ENCODE measurements at regions not wholly inside any gene's neighbourhood (a gene's known extent, or its start where the extent isn't known, plus 50 kb on each side); places are given as distances from the start of the nearest gene placed in this dataset.

DNA sequence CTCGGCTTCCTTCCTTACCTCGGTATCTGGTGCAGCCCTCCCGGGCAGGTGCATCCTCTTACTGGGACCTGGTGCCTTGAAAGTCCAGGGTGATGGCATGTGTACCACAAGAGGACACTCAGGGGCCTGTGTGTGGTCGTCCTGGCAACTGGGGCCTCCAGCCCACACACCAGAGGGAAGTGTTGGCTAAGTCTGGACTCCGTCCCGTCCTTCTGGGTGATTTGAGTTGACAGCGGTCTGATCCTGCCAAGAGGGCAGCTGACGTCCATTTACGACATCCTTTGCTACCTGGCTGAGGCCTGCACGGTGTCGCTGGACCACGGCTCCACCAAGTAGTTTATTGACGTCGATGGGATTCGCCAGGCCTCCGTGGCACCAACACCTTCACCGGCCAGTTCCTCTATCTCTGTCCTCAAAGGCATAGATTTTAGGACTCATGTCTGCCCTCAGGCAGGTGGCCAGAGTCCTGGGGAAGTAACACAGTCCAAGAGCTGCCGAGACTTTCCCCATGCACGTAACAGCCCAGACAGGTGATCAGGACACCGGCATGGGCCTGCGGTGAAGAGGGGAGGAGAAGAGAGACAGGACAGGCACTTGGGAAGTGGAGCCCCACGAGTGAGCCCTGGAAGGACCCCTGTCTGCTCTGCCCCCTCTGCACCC, 186.0 kb upstream of the HDAC4 start:
- H3K4me1 Mint-ChIP-seq = peaks cover 19% of the 10 kb centered on the region
- peaks cover 2% of the 10 kb centered on the region; the same call in 2 of the 3 replicates for H3K36me3 Mint-ChIP-seq (ENCODE audit: low read depth)
- H3K4me3 Mint-ChIP-seq = no peak overlapping the region
- H3K4me3 ChIP-seq = no peak overlapping the region
- peaks cover 11% of the 10 kb centered on the region; the same call in 1 of the 2 replicates for H3K4me1 ChIP-seq (ENCODE audit: insufficient read depth)
- H3K27me3 Mint-ChIP-seq (ENCODE audit: insufficient read depth, low read depth, poor library complexity) = peaks cover 2% of the 10 kb centered on the region
- H3K27ac ChIP-seq (ENCODE audit: low read depth) = no peak overlapping the region
- H3K36me3 ChIP-seq (ENCODE audit: insufficient read depth) = no peaks in the 10 kb centered on the region
- H3K27ac Mint-ChIP-seq = no peak overlapping the region
- DNase-seq (ENCODE audit: low spot score) (no peak), ATAC-seq (no peak)
- no peak overlapping the region for H3K4me2 ChIP-seq
- H3K27me3 ChIP-seq (ENCODE audit: insufficient read depth) = no peaks in the 10 kb centered on the region
- TF ChIP-seq, protein P1, sequence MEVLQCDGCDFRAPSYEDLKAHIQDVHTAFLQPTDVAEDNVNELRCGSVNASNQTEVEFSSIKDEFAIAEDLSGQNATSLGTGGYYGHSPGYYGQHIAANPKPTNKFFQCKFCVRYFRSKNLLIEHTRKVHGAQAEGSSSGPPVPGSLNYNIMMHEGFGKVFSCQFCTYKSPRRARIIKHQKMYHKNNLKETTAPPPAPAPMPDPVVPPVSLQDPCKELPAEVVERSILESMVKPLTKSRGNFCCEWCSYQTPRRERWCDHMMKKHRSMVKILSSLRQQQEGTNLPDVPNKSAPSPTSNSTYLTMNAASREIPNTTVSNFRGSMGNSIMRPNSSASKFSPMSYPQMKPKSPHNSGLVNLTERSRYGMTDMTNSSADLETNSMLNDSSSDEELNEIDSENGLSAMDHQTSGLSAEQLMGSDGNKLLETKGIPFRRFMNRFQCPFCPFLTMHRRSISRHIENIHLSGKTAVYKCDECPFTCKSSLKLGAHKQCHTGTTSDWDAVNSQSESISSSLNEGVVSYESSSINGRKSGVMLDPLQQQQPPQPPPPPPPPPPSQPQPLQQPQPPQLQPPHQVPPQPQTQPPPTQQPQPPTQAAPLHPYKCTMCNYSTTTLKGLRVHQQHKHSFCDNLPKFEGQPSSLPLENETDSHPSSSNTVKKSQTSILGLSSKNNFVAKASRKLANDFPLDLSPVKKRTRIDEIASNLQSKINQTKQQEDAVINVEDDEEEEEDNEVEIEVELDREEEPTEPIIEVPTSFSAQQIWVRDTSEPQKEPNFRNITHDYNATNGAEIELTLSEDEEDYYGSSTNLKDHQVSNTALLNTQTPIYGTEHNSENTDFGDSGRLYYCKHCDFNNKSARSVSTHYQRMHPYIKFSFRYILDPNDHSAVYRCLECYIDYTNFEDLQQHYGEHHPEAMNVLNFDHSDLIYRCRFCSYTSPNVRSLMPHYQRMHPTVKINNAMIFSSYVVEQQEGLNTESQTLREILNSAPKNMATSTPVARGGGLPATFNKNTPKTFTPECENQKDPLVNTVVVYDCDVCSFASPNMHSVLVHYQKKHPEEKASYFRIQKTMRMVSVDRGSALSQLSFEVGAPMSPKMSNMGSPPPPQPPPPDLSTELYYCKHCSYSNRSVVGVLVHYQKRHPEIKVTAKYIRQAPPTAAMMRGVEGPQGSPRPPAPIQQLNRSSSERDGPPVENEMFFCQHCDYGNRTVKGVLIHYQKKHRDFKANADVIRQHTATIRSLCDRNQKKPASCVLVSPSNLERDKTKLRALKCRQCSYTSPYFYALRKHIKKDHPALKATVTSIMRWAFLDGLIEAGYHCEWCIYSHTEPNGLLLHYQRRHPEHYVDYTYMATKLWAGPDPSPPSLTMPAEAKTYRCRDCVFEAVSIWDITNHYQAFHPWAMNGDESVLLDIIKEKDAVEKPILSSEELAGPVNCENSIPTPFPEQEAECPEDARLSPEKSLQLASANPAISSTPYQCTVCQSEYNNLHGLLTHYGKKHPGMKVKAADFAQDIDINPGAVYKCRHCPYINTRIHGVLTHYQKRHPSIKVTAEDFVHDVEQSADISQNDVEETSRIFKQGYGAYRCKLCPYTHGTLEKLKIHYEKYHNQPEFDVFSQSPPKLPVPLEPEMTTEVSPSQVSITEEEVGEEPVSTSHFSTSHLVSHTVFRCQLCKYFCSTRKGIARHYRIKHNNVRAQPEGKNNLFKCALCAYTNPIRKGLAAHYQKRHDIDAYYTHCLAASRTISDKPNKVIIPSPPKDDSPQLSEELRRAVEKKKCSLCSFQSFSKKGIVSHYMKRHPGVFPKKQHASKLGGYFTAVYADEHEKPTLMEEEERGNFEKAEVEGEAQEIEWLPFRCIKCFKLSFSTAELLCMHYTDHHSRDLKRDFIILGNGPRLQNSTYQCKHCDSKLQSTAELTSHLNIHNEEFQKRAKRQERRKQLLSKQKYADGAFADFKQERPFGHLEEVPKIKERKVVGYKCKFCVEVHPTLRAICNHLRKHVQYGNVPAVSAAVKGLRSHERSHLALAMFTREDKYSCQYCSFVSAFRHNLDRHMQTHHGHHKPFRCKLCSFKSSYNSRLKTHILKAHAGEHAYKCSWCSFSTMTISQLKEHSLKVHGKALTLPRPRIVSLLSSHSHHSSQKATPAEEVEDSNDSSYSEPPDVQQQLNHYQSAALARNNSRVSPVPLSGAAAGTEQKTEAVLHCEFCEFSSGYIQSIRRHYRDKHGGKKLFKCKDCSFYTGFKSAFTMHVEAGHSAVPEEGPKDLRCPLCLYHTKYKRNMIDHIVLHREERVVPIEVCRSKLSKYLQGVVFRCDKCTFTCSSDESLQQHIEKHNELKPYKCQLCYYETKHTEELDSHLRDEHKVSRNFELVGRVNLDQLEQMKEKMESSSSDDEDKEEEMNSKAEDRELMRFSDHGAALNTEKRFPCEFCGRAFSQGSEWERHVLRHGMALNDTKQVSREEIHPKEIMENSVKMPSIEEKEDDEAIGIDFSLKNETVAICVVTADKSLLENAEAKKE (CRISPR knock-in tag; IDR thresholded peaks at IDR 0.05) = no peak
- no peak for TF ChIP-seq ZNF331 (CRISPR knock-in tag; IDR thresholded peaks at IDR 0.05; ENCODE audit: low read depth)
- TF ChIP-seq, protein P2, sequence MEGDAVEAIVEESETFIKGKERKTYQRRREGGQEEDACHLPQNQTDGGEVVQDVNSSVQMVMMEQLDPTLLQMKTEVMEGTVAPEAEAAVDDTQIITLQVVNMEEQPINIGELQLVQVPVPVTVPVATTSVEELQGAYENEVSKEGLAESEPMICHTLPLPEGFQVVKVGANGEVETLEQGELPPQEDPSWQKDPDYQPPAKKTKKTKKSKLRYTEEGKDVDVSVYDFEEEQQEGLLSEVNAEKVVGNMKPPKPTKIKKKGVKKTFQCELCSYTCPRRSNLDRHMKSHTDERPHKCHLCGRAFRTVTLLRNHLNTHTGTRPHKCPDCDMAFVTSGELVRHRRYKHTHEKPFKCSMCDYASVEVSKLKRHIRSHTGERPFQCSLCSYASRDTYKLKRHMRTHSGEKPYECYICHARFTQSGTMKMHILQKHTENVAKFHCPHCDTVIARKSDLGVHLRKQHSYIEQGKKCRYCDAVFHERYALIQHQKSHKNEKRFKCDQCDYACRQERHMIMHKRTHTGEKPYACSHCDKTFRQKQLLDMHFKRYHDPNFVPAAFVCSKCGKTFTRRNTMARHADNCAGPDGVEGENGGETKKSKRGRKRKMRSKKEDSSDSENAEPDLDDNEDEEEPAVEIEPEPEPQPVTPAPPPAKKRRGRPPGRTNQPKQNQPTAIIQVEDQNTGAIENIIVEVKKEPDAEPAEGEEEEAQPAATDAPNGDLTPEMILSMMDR (conservative IDR thresholded peaks at IDR 0.05; ENCODE audit: low read depth in 2 of 2) = no peak
- TF ChIP-seq JUNB (IDR thresholded peaks at IDR 0.05; ENCODE audit: unreplicated experiment) = no peak
- no peak for TF ChIP-seq ZNF114 (CRISPR knock-in tag; IDR thresholded peaks at IDR 0.05)
- no peak for TF ChIP-seq STAT1 (IDR thresholded peaks at IDR 0.05; ENCODE audit: unreplicated experiment)
- TF ChIP-seq, protein P3, sequence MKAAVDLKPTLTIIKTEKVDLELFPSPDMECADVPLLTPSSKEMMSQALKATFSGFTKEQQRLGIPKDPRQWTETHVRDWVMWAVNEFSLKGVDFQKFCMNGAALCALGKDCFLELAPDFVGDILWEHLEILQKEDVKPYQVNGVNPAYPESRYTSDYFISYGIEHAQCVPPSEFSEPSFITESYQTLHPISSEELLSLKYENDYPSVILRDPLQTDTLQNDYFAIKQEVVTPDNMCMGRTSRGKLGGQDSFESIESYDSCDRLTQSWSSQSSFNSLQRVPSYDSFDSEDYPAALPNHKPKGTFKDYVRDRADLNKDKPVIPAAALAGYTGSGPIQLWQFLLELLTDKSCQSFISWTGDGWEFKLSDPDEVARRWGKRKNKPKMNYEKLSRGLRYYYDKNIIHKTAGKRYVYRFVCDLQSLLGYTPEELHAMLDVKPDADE (IDR thresholded peaks at IDR 0.05) = no peak
- no peak for TF ChIP-seq CREB1 (CRISPR knock-in tag; IDR thresholded peaks at IDR 0.05; ENCODE audit: low read depth)
- no peak for TF ChIP-seq NANOG (IDR thresholded peaks at IDR 0.05; ENCODE audit: borderline replicate concordance)
- TF ChIP-seq POLR2AphosphoS5 (IDR thresholded peaks at IDR 0.05; ENCODE audit: low read depth) = no peak
- TF ChIP-seq EZH2phosphoT487 (IDR thresholded peaks at IDR 0.05; ENCODE audit: unreplicated experiment) = no peak
- TF ChIP-seq, protein P4, sequence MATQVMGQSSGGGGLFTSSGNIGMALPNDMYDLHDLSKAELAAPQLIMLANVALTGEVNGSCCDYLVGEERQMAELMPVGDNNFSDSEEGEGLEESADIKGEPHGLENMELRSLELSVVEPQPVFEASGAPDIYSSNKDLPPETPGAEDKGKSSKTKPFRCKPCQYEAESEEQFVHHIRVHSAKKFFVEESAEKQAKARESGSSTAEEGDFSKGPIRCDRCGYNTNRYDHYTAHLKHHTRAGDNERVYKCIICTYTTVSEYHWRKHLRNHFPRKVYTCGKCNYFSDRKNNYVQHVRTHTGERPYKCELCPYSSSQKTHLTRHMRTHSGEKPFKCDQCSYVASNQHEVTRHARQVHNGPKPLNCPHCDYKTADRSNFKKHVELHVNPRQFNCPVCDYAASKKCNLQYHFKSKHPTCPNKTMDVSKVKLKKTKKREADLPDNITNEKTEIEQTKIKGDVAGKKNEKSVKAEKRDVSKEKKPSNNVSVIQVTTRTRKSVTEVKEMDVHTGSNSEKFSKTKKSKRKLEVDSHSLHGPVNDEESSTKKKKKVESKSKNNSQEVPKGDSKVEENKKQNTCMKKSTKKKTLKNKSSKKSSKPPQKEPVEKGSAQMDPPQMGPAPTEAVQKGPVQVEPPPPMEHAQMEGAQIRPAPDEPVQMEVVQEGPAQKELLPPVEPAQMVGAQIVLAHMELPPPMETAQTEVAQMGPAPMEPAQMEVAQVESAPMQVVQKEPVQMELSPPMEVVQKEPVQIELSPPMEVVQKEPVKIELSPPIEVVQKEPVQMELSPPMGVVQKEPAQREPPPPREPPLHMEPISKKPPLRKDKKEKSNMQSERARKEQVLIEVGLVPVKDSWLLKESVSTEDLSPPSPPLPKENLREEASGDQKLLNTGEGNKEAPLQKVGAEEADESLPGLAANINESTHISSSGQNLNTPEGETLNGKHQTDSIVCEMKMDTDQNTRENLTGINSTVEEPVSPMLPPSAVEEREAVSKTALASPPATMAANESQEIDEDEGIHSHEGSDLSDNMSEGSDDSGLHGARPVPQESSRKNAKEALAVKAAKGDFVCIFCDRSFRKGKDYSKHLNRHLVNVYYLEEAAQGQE (IDR thresholded peaks at IDR 0.05; ENCODE audit: unreplicated experiment) = no peak
- no peak for TF ChIP-seq EZH2 (IDR thresholded peaks at IDR 0.05; ENCODE audit: low read depth, unreplicated experiment)
- no peaks in the 10 kb centered on the region for H3F3A ChIP-seq (replicated peaks; ENCODE audit: low read depth)
- no peaks in the 10 kb centered on the region for H3K9me2 ChIP-seq (ENCODE audit: insufficient read depth)
- no peaks in the 10 kb centered on the region for H4K20me1 ChIP-seq (replicated peaks; ENCODE audit: insufficient read depth)
- no peaks in the 10 kb centered on the region for H3K79me2 ChIP-seq (replicated peaks; ENCODE audit: insufficient read depth)
- peaks cover 11% of the 10 kb centered on the region for H3K9me3 Mint-ChIP-seq
- no peak overlapping the region for H2AFZ ChIP-seq
